OCI-LY1 (cell line): ENCODE measurements at regions not wholly inside any gene's neighbourhood (a gene's known extent, or its start where the extent isn't known, plus 50 kb on each side); places are given as distances from the start of the nearest gene placed in this dataset.

Experiments used
- H2AFZ ChIP-seq: fragments of 200-600 bp; sonication (generic), shearing (Covaris generic); 2 replicates; pipeline ENCODE4 v1.6.0; 2014; ENCODE audit warnings: antibody characterized with exemption, mild to moderate bottlenecking, low read length
- H3F3A ChIP-seq: fragments of 200-600 bp; sonication (generic), shearing (Covaris generic); 2 replicates; pipeline ENCODE4 v1.6.0; 2014; ENCODE audit warnings: mild to moderate bottlenecking, antibody characterized with exemption, low read length, moderate library complexity; ENCODE audit not compliant: insufficient read depth
- H3K27ac ChIP-seq: fragments of 200-600 bp; sonication (generic); 2 replicates; pipeline ENCODE4 v1.5.1; 2014; ENCODE audit warnings: low read length, mixed run types, mild to moderate bottlenecking, low read depth; ENCODE audit not compliant: poor library complexity, severe bottlenecking
- H3K27me3 ChIP-seq: fragments of 200-600 bp; sonication (generic); 2 replicates; pipeline ENCODE4 v1.6.0; 2014; ENCODE audit warnings: antibody characterized with exemption, mild to moderate bottlenecking, low read length, moderate library complexity; ENCODE audit not compliant: insufficient read depth
- H3K36me3 ChIP-seq: fragments of 200-600 bp; sonication (generic); 2 replicates; pipeline ENCODE4 v1.6.1; 2014; ENCODE audit warnings: mild to moderate bottlenecking, antibody characterized with exemption, low read length, moderate library complexity, mixed read lengths; ENCODE audit not compliant: insufficient read depth
- H3K4me1 ChIP-seq: fragments of 200-600 bp; sonication (generic); 2 replicates; pipeline ENCODE4 v1.5.1; 2014; ENCODE audit warnings: mild to moderate bottlenecking, low read length, moderate library complexity; ENCODE audit not compliant: insufficient read depth, severe bottlenecking
- H3K4me2 ChIP-seq: fragments of 200-600 bp; sonication (generic), shearing (Covaris generic); 2 replicates; pipeline ENCODE4 v1.6.1; 2014; ENCODE audit warnings: low read length
- H3K4me3 ChIP-seq: fragments of 200-600 bp; sonication (generic); 2 replicates; pipeline ENCODE4 v1.5.1; 2014; ENCODE audit warnings: low read length, low read depth, mild to moderate bottlenecking, mixed read lengths; ENCODE audit not compliant: poor library complexity, severe bottlenecking
- H3K79me2 ChIP-seq: fragments of 200-600 bp; shearing (Covaris generic); 2 replicates; pipeline ENCODE4 v1.6.1; 2016; ENCODE audit warnings: mixed run types, low read length, mixed read lengths; ENCODE audit not compliant: insufficient read depth
- H3K9ac ChIP-seq: fragments of 200-600 bp; sonication (generic), shearing (Covaris generic); 2 replicates; pipeline ENCODE4 v1.6.1; 2014; ENCODE audit warnings: mild to moderate bottlenecking, low read length, mixed read lengths
- H3K9me2 ChIP-seq: fragments of 200-600 bp; sonication (generic), shearing (Covaris generic); 2 replicates; pipeline ENCODE4 v1.6.1; 2014; ENCODE audit warnings: low read depth, mild to moderate bottlenecking, low read length, mixed read lengths
- H3K9me3 ChIP-seq: fragments of 200-600 bp; shearing (Covaris generic); 2 replicates; pipeline ENCODE4 v1.6.1; 2014; ENCODE audit warnings: low read length, mixed read lengths
- H4K20me1 ChIP-seq: fragments of 200-600 bp; sonication (generic), shearing (Covaris generic); 2 replicates; pipeline ENCODE4 v1.6.0; 2016; ENCODE audit warnings: mild to moderate bottlenecking, low read length; ENCODE audit not compliant: insufficient read depth
- EZH2 ChIP-seq: fragments of 200-600 bp; sonication (generic), shearing (Covaris generic); IDR thresholded peaks from 2 replicates; pipeline ENCODE4 v1.8.0; 2017; ENCODE audit warnings: borderline replicate concordance, mixed run types, mild to moderate bottlenecking, antibody characterized with exemption, low read length, moderate library complexity, mixed read lengths
- TF ChIP-seq, protein P1 (sequence below): fragments of 200-600 bp; sonication (generic), shearing (Covaris generic); IDR thresholded peaks from 2 replicates; pipeline ENCODE4 v1.5.1; 2017; ENCODE audit warnings: mild to moderate bottlenecking, antibody characterized with exemption, low read length, moderate library complexity, mixed read lengths

DNA sequence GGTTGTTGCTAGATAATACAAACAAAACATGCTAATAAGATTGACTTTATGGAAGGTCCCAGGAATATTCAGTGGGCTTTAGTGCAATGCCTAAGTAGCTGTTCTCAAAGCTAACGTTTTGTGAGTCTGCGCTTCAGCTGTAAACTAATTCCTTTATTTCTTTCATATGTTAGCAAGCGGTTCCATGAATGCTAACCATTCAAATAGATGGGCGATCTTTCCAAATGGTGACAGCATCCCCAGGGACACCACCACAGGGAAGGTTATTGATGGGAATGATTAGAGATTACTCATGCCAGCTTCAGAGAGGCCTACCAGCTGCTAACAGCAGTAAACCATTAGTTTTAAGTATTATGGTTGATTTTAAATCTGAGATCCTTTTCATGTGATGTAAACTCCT lies 405.7 kb upstream of the MCTP2 start:
- H3K4me2 ChIP-seq: no peak overlapping the region
- no peak overlapping the region for H3K27ac ChIP-seq
- no peaks in the 10 kb centered on the region for H3K79me2 ChIP-seq
- H2AFZ ChIP-seq: no peak overlapping the region
- H3K27me3 ChIP-seq: no peaks in the 10 kb centered on the region
- no peaks in the 10 kb centered on the region for H3K9me2 ChIP-seq
- H3K36me3 ChIP-seq: no peaks in the 10 kb centered on the region
- no peaks in the 10 kb centered on the region for H3F3A ChIP-seq
- no peak overlapping the region for H3K4me3 ChIP-seq
- no peak overlapping the region for H3K9ac ChIP-seq
- TF ChIP-seq, protein P1, sequence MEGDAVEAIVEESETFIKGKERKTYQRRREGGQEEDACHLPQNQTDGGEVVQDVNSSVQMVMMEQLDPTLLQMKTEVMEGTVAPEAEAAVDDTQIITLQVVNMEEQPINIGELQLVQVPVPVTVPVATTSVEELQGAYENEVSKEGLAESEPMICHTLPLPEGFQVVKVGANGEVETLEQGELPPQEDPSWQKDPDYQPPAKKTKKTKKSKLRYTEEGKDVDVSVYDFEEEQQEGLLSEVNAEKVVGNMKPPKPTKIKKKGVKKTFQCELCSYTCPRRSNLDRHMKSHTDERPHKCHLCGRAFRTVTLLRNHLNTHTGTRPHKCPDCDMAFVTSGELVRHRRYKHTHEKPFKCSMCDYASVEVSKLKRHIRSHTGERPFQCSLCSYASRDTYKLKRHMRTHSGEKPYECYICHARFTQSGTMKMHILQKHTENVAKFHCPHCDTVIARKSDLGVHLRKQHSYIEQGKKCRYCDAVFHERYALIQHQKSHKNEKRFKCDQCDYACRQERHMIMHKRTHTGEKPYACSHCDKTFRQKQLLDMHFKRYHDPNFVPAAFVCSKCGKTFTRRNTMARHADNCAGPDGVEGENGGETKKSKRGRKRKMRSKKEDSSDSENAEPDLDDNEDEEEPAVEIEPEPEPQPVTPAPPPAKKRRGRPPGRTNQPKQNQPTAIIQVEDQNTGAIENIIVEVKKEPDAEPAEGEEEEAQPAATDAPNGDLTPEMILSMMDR: no peak
- TF ChIP-seq EZH2: no peak
- H4K20me1 ChIP-seq: no peaks in the 10 kb centered on the region
- H3K4me1 ChIP-seq: no peaks in the 10 kb centered on the region
- no peaks in the 10 kb centered on the region for H3K9me3 ChIP-seq

DNA sequence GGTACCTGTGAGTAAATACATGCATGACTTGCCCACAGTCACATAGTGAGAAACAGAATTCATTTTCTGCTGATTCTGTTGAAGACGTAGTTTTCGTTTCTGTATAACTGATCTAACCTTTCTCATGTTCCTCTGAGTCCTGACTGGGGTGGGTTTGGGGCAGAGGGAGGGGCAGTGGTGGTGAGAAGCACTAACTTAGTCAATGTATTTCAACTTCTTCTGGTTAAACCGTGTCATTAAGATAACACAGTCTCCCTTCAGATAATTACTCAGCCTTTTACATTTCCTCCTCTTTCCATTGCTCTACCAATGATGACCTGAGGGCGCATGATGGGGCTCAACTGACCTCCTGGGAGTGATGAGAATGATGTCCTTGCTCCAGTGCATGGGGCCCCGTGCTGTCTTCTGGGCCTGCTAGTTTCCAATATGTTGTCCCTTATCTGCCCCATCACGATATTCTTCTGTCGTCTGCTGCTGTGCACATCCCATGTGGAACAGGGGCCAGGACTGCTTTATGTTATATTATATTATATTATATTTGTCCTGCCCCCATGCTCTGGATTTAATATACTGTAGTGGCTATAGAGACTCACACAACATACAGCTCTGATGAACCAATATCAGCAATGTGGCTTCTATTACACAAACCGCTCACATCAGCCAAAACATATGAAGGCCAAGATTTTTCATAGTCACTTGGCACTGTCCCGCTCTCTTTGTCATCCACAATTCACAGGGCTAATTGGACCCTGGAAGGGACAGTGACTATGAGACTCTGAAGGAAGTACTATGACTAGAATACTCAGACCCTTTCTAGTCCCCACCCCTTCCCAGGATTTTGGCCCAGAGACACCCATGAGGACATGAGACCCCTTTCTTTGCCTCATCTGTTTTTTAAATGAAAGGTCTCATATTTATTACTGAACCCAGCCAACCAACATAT lies 407.1 kb upstream of the MCTP2 start:
- H3K9me2 ChIP-seq: no peaks in the 10 kb centered on the region
- no peak overlapping the region for H3K27ac ChIP-seq
- H4K20me1 ChIP-seq: no peaks in the 10 kb centered on the region
- no peaks in the 10 kb centered on the region for H3K79me2 ChIP-seq
- no peak overlapping the region for H3K4me2 ChIP-seq
- no peaks in the 10 kb centered on the region for H3K9me3 ChIP-seq
- TF ChIP-seq, protein P1: no peak
- no peak for TF ChIP-seq EZH2
- no peaks in the 10 kb centered on the region for H3K27me3 ChIP-seq
- H3F3A ChIP-seq: no peaks in the 10 kb centered on the region
- H2AFZ ChIP-seq: no peak overlapping the region
- H3K4me1 ChIP-seq: no peaks in the 10 kb centered on the region
- H3K36me3 ChIP-seq: no peaks in the 10 kb centered on the region
- H3K4me3 ChIP-seq: no peak overlapping the region
- H3K9ac ChIP-seq: no peak overlapping the region

DNA sequence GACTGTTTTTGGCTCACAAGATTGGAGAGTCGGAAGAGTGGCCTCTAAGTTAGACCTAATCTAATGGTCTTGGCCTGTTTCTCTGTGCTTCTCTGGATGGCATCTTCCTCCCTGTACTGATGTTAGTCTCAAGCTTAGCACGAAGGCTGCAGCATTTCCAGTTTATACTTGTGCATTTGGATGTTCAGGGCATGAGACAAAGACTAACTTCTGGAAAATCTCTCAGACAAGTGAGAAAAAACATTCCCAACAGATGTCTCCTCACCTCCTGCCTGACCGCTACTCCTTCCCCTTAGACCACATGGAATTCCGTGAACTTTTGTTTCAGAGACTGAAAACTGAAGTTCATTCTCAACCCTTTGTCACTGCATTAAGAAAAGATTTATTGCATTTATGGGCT lies 410.8 kb upstream of the MCTP2 start:
- no peaks in the 10 kb centered on the region for H3K9me2 ChIP-seq
- no peak for TF ChIP-seq EZH2
- TF ChIP-seq, protein P1: no peak

More for the DNA sequence above, 410.8 kb upstream of the MCTP2 start:
- Histone ChIP-seq H3K79me2 (no peaks in the 10 kb centered on the region), H3K9ac (no peak overlapping the region), H4K20me1 (no peaks in the 10 kb centered on the region), H3F3A (no peaks in the 10 kb centered on the region), H3K4me3 (no peak overlapping the region), H3K36me3 (no peaks in the 10 kb centered on the region), H3K27me3 (no peaks in the 10 kb centered on the region), H2AFZ (no peak overlapping the region), H3K27ac (no peak overlapping the region), H3K4me2 (no peak overlapping the region), H3K4me1 (no peaks in the 10 kb centered on the region), H3K9me3 (no peaks in the 10 kb centered on the region)
